Karpas-422 (cell line): ENCODE measurements at regions not wholly inside any gene's neighbourhood (a gene's known extent, or its start where the extent isn't known, plus 50 kb on each side); places are given as distances from the start of the nearest gene placed in this dataset.
A peak's percentile ranks its signal among the peaks of the same experiment; 100 is the strongest.

Experiments used
- DNase-seq: peaks from one replicate; pipeline ENCODE4 v3.0.0-alpha.2; 2015
- H2AFZ ChIP-seq: fragments of 200-600 bp; sonication (generic); 2 replicates; pipeline ENCODE4 v1.6.1; 2014; ENCODE audit warnings: antibody characterized with exemption, low read length, mixed read lengths
- H3K27ac ChIP-seq: fragments of 200-600 bp; sonication (generic); 2 replicates; pipeline ENCODE4 v1.5.1; 2014; ENCODE audit warnings: mild to moderate bottlenecking, low read length, moderate library complexity
- H3K27me3 ChIP-seq: fragments of 200-600 bp; sonication (generic); 2 replicates; pipeline ENCODE4 v1.6.1; 2014; ENCODE audit warnings: low read length, mixed read lengths
- H3K36me3 ChIP-seq: fragments of 200-600 bp; sonication (generic); 2 replicates; pipeline ENCODE4 v1.6.1; 2014; ENCODE audit warnings: low read length, mixed read lengths; ENCODE audit not compliant: insufficient read depth
- H3K4me1 ChIP-seq: fragments of 200-600 bp; sonication (generic); 2 replicates; pipeline ENCODE4 v1.6.1; 2014; ENCODE audit warnings: mild to moderate bottlenecking, low read length, mixed read lengths
- H3K4me2 ChIP-seq: fragments of 200-600 bp; sonication (generic); 2 replicates; pipeline ENCODE4 v1.6.1; 2014; ENCODE audit warnings: low read length, low read depth, mild to moderate bottlenecking; ENCODE audit not compliant: poor library complexity, severe bottlenecking
- H3K4me3 ChIP-seq: fragments of 200-600 bp; sonication (generic); 2 replicates; pipeline ENCODE4 v1.5.1; 2014; ENCODE audit warnings: mild to moderate bottlenecking, antibody characterized with exemption, low read length, mixed read lengths
- H3K79me2 ChIP-seq: fragments of 200-600 bp; sonication (generic); 2 replicates; pipeline ENCODE4 v1.6.1; 2014; ENCODE audit warnings: mild to moderate bottlenecking, low read length, mixed read lengths
- H3K9ac ChIP-seq: fragments of 200-600 bp; sonication (generic); 2 replicates; pipeline ENCODE4 v1.6.0; 2014; ENCODE audit warnings: low read length
- H3K9me2 ChIP-seq: fragments of 200-600 bp; sonication (generic), shearing (Covaris generic); replicated peaks from 2 replicates; pipeline ENCODE4 v1.6.0; 2014; ENCODE audit warnings: mild to moderate bottlenecking, low read length, moderate library complexity; ENCODE audit not compliant: insufficient read depth
- H3K9me3 ChIP-seq: fragments of 300-700, 200-600 bp; sonication (generic); 2 replicates; pipeline ENCODE4 v1.6.1; 2014; ENCODE audit warnings: low read length, mixed read lengths
- H4K20me1 ChIP-seq: fragments of 200-600 bp; sonication (generic); 2 replicates; pipeline ENCODE4 v1.6.1; 2014; ENCODE audit warnings: mild to moderate bottlenecking, antibody characterized with exemption, low read length, low read depth; ENCODE audit not compliant: insufficient read depth

- no peak overlapping the region for H3K4me3 ChIP-seq
- H3K36me3 ChIP-seq: no peaks in the 10 kb centered on the region; the same call in 1 of the 2 replicates
- peaks cover 86% of the 10 kb centered on the region for H3K4me1 ChIP-seq
- no peaks in the 10 kb centered on the region for H3K9me2 ChIP-seq
- H3K9me3 ChIP-seq: no peaks in the 10 kb centered on the region
- no peaks in the 10 kb centered on the region for H4K20me1 ChIP-seq
- H3K27ac ChIP-seq: peak overlapping the region; percentile 90
- H3K79me2 ChIP-seq: no peaks in the 10 kb centered on the region
- peak; percentile 63 for DNase-seq
- H2AFZ ChIP-seq: no peak overlapping the region
- H3K4me2 ChIP-seq: peak overlapping the region; percentile 55
- H3K27me3 ChIP-seq: no peaks in the 10 kb centered on the region
- peak overlapping the region; percentile 65 for H3K9ac ChIP-seq
These were observed 65.3 kb upstream of the C14orf180 start for GRCh38 chr14:104514156-104514848.

GRCh38 chr14:104515059-104515810 lies 64.3 kb upstream of the C14orf180 start:
- no peaks in the 10 kb centered on the region for H3K79me2 ChIP-seq
- no peaks in the 10 kb centered on the region for H3K9me2 ChIP-seq
- no peaks in the 10 kb centered on the region for H3K9me3 ChIP-seq
- DNase-seq: no peak
- H2AFZ ChIP-seq: no peak overlapping the region
- peak overlapping the region; percentile 5 for H3K4me2 ChIP-seq
- peak overlapping the region; percentile 47 for H3K9ac ChIP-seq
- peak overlapping the region; percentile 90 for H3K27ac ChIP-seq
- no peaks in the 10 kb centered on the region for H3K27me3 ChIP-seq
- peaks cover 94% of the 10 kb centered on the region for H3K4me1 ChIP-seq
- no peaks in the 10 kb centered on the region for H3K36me3 ChIP-seq
- H3K4me3 ChIP-seq: no peak overlapping the region
- H4K20me1 ChIP-seq: no peaks in the 10 kb centered on the region

GRCh38 chr14:104515811-104516780 lies 63.5 kb upstream of the C14orf180 start:
- Histone ChIP-seq H3K4me3 (no peak overlapping the region), H3K4me1 (peaks cover 94% of the 10 kb centered on the region), H3K27ac (peak overlapping the region; percentile 90), H3K4me2 (no peak overlapping the region), H2AFZ (no peak overlapping the region), H3K9ac (no peak overlapping the region), H3K9me3 (no peaks in the 10 kb centered on the region), H3K36me3 (no peaks in the 10 kb centered on the region), H4K20me1 (no peaks in the 10 kb centered on the region), H3K27me3 (no peaks in the 10 kb centered on the region), H3K79me2 (no peaks in the 10 kb centered on the region), H3K9me2 (no peaks in the 10 kb centered on the region)
- DNase-seq: no peak

GRCh38 chr14:104516906-104517305 lies 62.7 kb upstream of the C14orf180 start:
- DNase-seq: no peak

GRCh38 chr14:104517426-104517825 lies 62.1 kb upstream of the C14orf180 start:
- no peak for DNase-seq
- no peak overlapping the region for H3K9ac ChIP-seq
- H3K9me3 ChIP-seq: no peaks in the 10 kb centered on the region

More at GRCh38 chr14:104516906-104517305, 62.7 kb upstream of the C14orf180 start:
- Histone ChIP-seq H3K27ac (peak overlapping the region; percentile 90), H3K9ac (no peak overlapping the region), H4K20me1 (no peaks in the 10 kb centered on the region), H3K27me3 (no peaks in the 10 kb centered on the region), H3K4me2 (no peak overlapping the region), H3K4me1 (peaks cover 94% of the 10 kb centered on the region), H3K9me2 (no peaks in the 10 kb centered on the region), H3K9me3 (no peaks in the 10 kb centered on the region), H3K36me3 (no peaks in the 10 kb centered on the region), H3K4me3 (no peak overlapping the region), H2AFZ (no peak overlapping the region), H3K79me2 (no peaks in the 10 kb centered on the region)

GRCh38 chr14:104517867-104518266 lies 61.7 kb upstream of the C14orf180 start:
- DNase-seq: no peak
- no peaks in the 10 kb centered on the region for H3K9me3 ChIP-seq
- 0 out of 2 replicates have a peak overlapping the region, but pooled peaks have one; percentile 90 for H3K27ac ChIP-seq
- no peak overlapping the region for H2AFZ ChIP-seq
- H3K4me3 ChIP-seq: no peak overlapping the region
- no peaks in the 10 kb centered on the region for H3K27me3 ChIP-seq
- peaks cover 94% of the 10 kb centered on the region for H3K4me1 ChIP-seq
- H3K36me3 ChIP-seq: no peaks in the 10 kb centered on the region
- no peaks in the 10 kb centered on the region for H4K20me1 ChIP-seq
- H3K9ac ChIP-seq: no peak overlapping the region
- no peak overlapping the region for H3K4me2 ChIP-seq
- H3K79me2 ChIP-seq: no peaks in the 10 kb centered on the region
- no peaks in the 10 kb centered on the region for H3K9me2 ChIP-seq

More at GRCh38 chr14:104517426-104517825, 62.1 kb upstream of the C14orf180 start:
- H3K27ac ChIP-seq: peak overlapping the region; percentile 90
- H3K36me3 ChIP-seq: no peaks in the 10 kb centered on the region
- H3K79me2 ChIP-seq: no peaks in the 10 kb centered on the region
- H3K27me3 ChIP-seq: no peaks in the 10 kb centered on the region
- H3K4me2 ChIP-seq: no peak overlapping the region
- H3K4me3 ChIP-seq: no peak overlapping the region
- H2AFZ ChIP-seq: no peak overlapping the region
- peaks cover 94% of the 10 kb centered on the region for H3K4me1 ChIP-seq
- no peaks in the 10 kb centered on the region for H3K9me2 ChIP-seq
- H4K20me1 ChIP-seq: no peaks in the 10 kb centered on the region

- DNase-seq: no peak
- no peak overlapping the region for H2AFZ ChIP-seq
- H3K9me3 ChIP-seq: no peaks in the 10 kb centered on the region
- H3K27ac ChIP-seq: peak overlapping the region; percentile 84
- no peak overlapping the region for H3K4me3 ChIP-seq
- H3K36me3 ChIP-seq: no peaks in the 10 kb centered on the region
- no peak overlapping the region for H3K4me2 ChIP-seq
- no peaks in the 10 kb centered on the region for H3K27me3 ChIP-seq
- peaks cover 94% of the 10 kb centered on the region for H3K4me1 ChIP-seq
- H3K9ac ChIP-seq: no peak overlapping the region
- H4K20me1 ChIP-seq: no peaks in the 10 kb centered on the region
- H3K9me2 ChIP-seq: no peaks in the 10 kb centered on the region
- H3K79me2 ChIP-seq: no peaks in the 10 kb centered on the region
These were observed 60.8 kb upstream of the C14orf180 start for GRCh38 chr14:104518659-104519350.
